K562 (cell line): ENCODE measurements at regions not wholly inside any gene's neighbourhood (a gene's known extent, or its start where the extent isn't known, plus 50 kb on each side); places are given as distances from the start of the nearest gene placed in this dataset.

ENCODE experiments used
- ATAC-seq: fragments of 200-7000 bp; cut with Tn5 transposase; 3 replicates; pipeline ENCODE4 v1.9.1; 2020; ENCODE audit warnings: moderate library complexity
- BruUV-seq: library from RNA; stranded (reverse); fragments of 400-500 nt; replicated peaks from 2 replicates; lab custom pipeline; 2021; lab: Mats Ljungman, UMichigan
- CTCF ChIA-PET: fragments of 300-600 bp; formaldehyde crosslinking; extraction: SDS; loops from one replicate; lab custom pipeline; 2021; ENCODE audit warnings: low intra/inter-chr PET ratio; lab: Yijun Ruan, JAX
- POLR2A ChIA-PET: fragments of 300-600, 350-650 bp; sonication (Branson Sonifier 250); formaldehyde crosslinking; extraction: SDS; loops from one replicate; lab custom pipeline; 2021; ENCODE audit warnings: antibody characterized with exemption, inconsistent platforms; lab: Yijun Ruan, JAX
- DNase-seq, 4 experiments: peaks; one replicate each; pipeline versions ENCODE4 v3.0.0 to v3.0.0-alpha.2; 2011 to 2018; ENCODE audit warnings: low spot score in 3 of 4, mixed read lengths in 3 of 4; ENCODE audit errors: extremely low read depth in 1 of 4
- FAIRE-seq: peaks from 2 replicates; lab custom pipeline; 2011; peaks lifted over from hg19 to GRCh38; lab: Jason Lieb, UNC
- H2AFZ ChIP-seq: 2 replicates; pipeline ENCODE4 v1.6.0; 2011; ENCODE audit warnings: low read depth, low read length, control low read depth, inconsistent platforms
- H3K27ac ChIP-seq: fragments of 200-600 bp; 3 replicates; pipeline ENCODE4 v1.8.0; 2011; ENCODE audit warnings: low read depth, mild to moderate bottlenecking, control low read depth, inconsistent platforms, low read length, moderate library complexity, mixed read lengths; ENCODE audit errors: extremely low read depth
- H3K27me3 ChIP-seq, 2 experiments: fragments of 300-600 bp in 1 of 2; 2 replicates in 1 of 2; 3 replicates in 1 of 2; pipeline versions ENCODE4 v1.6.0 to v1.8.0; 2011; ENCODE audit warnings: inconsistent platforms in 2 of 2, low read length in 2 of 2, mild to moderate bottlenecking in 1 of 2, mixed read lengths in 1 of 2, moderate library complexity in 1 of 2; ENCODE audit not compliant: control insufficient read depth in 2 of 2, insufficient read depth in 2 of 2
- H3K36me3 ChIP-seq: fragments of 300-600 bp; 3 replicates; pipeline ENCODE4 v1.8.0; 2011; ENCODE audit warnings: mild to moderate bottlenecking, low read length, inconsistent platforms; ENCODE audit not compliant: control insufficient read depth, insufficient read depth
- H3K4me1 ChIP-seq, 2 experiments: fragments of 200-600 bp in 1 of 2; replicated peaks in 1 of 2; 2 replicates in 1 of 2; 3 replicates in 1 of 2; pipeline versions ENCODE4 v1.5.1 to v1.8.0; 2011; ENCODE audit warnings: inconsistent platforms in 2 of 2, low read length in 2 of 2, mild to moderate bottlenecking in 1 of 2, mixed read lengths in 1 of 2, moderate library complexity in 1 of 2; ENCODE audit not compliant: control insufficient read depth in 2 of 2, insufficient read depth in 2 of 2
- H3K4me2 ChIP-seq: 2 replicates; pipeline ENCODE4 v1.6.1; 2011; ENCODE audit warnings: low read length, control low read depth, inconsistent platforms, mixed read lengths; ENCODE audit not compliant: insufficient read depth
- H3K4me3 ChIP-seq: fragments of 200-600 bp; sonication (generic), shearing (Covaris generic); 2 replicates; pipeline ENCODE4 v1.5.1; 2016; ENCODE audit warnings: control low read depth, inconsistent platforms
- H3K79me2 ChIP-seq: fragments of 200-600 bp; 3 replicates; pipeline ENCODE4 v1.8.0; 2011; ENCODE audit warnings: low read length, inconsistent platforms; ENCODE audit not compliant: control insufficient read depth, insufficient read depth
- H3K9ac ChIP-seq, 2 experiments: 2 replicates each; pipeline versions ENCODE4 v1.6.0 to v1.6.1; 2011; ENCODE audit warnings: low read depth in 2 of 2, low read length in 2 of 2, control low read depth in 1 of 2, inconsistent platforms in 1 of 2, mild to moderate bottlenecking in 1 of 2, mixed read lengths in 1 of 2; ENCODE audit not compliant: insufficient read depth in 1 of 2
- H3K9me1 ChIP-seq: one replicate; pipeline ENCODE4 v1.6.0; 2011; ENCODE audit warnings: inconsistent platforms, mild to moderate bottlenecking, low read length, moderate library complexity; ENCODE audit not compliant: control insufficient read depth, insufficient read depth
- H3K9me3 ChIP-seq: replicated peaks from 2 replicates; pipeline ENCODE4 v1.5.1; 2011; ENCODE audit warnings: low read depth, low read length, inconsistent platforms; ENCODE audit not compliant: control insufficient read depth, insufficient read depth
- H4K20me1 ChIP-seq: replicated peaks from 2 replicates; pipeline ENCODE4 v1.6.1; 2011; ENCODE audit warnings: low read length, inconsistent platforms, mixed read lengths; ENCODE audit not compliant: control insufficient read depth, insufficient read depth
- CSDE1 ChIP-seq, 2 experiments: fragments of 450-650 bp; IDR thresholded peaks; 2 replicates each; pipeline ENCODE4 v1.6.1; 2016; ENCODE audit warnings: mild to moderate bottlenecking in 1 of 2
- ETV5 ChIP-seq: sonication (generic); formaldehyde crosslinking; IDR thresholded peaks from 2 replicates; pipeline ENCODE4 v1.4.0; 2020; ENCODE audit warnings: low read depth, mild to moderate bottlenecking, missing genetic modification reagents
- FOXK2 ChIP-seq, 2 experiments: fragments of 450-650 bp; IDR thresholded peaks in 1 of 2; conservative IDR thresholded peaks in 1 of 2; 2 replicates each; pipeline ENCODE4 v1.6.1; 2016; ENCODE audit warnings: low read depth in 2 of 2, mild to moderate bottlenecking in 1 of 2
- GABPA ChIP-seq: fragments of 200-800 bp; sonication (Bioruptor generic); conservative IDR thresholded peaks from 2 replicates; pipeline ENCODE4 v1.6.1; 2016; ENCODE audit warnings: low read depth, missing genetic modification characterization, missing compliant biosample characterization
- KDM2B ChIP-seq: fragments of 250-450 bp; sonication (Bioruptor Pico); IDR thresholded peaks from 2 replicates; pipeline ENCODE4 v1.8.0; 2021; ENCODE audit warnings: mild to moderate bottlenecking, moderate library complexity
- L3MBTL2 ChIP-seq: fragments of 450-650 bp; IDR thresholded peaks from 2 replicates; pipeline ENCODE4 v1.6.1; 2016; ENCODE audit warnings: mild to moderate bottlenecking, moderate library complexity
- NCOA1 ChIP-seq: fragments of 450-650 bp; IDR thresholded peaks from 2 replicates; pipeline ENCODE4 v1.6.1; 2016; ENCODE audit warnings: low read depth
- NFE2L1 ChIP-seq: fragments of 450-650 bp; IDR thresholded peaks from 2 replicates; pipeline ENCODE4 v1.6.1; 2016; ENCODE audit warnings: missing genetic modification characterization, low read depth, mild to moderate bottlenecking, missing compliant biosample characterization, moderate library complexity, borderline replicate concordance
- NFRKB ChIP-seq: fragments of 450-650 bp; IDR thresholded peaks from 2 replicates; pipeline ENCODE4 v1.6.1; 2016; ENCODE audit warnings: low read depth
- NR2F6 ChIP-seq: fragments of 450-650 bp; formaldehyde crosslinking; IDR thresholded peaks from 2 replicates; pipeline ENCODE4 v1.4.0; 2020; ENCODE audit warnings: mild to moderate bottlenecking
- PHTF2 ChIP-seq: fragments of 250-450 bp; sonication (Bioruptor Pico); IDR thresholded peaks from 2 replicates; pipeline ENCODE4 v1.5.0; 2021; ENCODE audit warnings: mild to moderate bottlenecking
- RHOXF2B ChIP-seq: fragments of 250-450 bp; sonication (Bioruptor Pico); conservative IDR thresholded peaks from 2 replicates; pipeline ENCODE4 v1.5.1; 2021
- TBP ChIP-seq: optimal IDR thresholded peaks from 2 replicates; pipeline ENCODE3; 2011; ENCODE audit warnings: low read depth, low read length, improper control_type of control experiment
- WGBS: fragments of 100-300 bp; shearing (Covaris generic); methylation state at CpG from one replicate; pipeline ENCODE4 v1.1.6; 2016; ENCODE audit warnings: low coverage, mixed read lengths; ENCODE audit not compliant: insufficient coverage; ENCODE audit errors: missing lambda C conversion rate; 5-methylcytosine and 5-hydroxymethylcytosine counted together
- in situ Hi-C: fragments of 300-500 bp; cut with MboI; formaldehyde crosslinking; loops from 4 replicates; pipeline ENCODE4 v1.15.0; 2018; ENCODE audit warnings: inconsistent platforms, mixed read lengths
- intact Hi-C: fragments of 100-400 bp; cut with micrococcal nuclease; formaldehyde crosslinking; loops from 2 replicates; pipeline ENCODE4 v1.14.2; 2022
- TF ChIP-seq, protein P1 (sequence below), 3 experiments: fragments of 200-800 bp in 1 of 3; fragments of 250-450 bp in 1 of 3; fragments of 450-650 bp in 1 of 3; sonication (Bioruptor Pico) in 1 of 3; sonication (Bioruptor generic) in 1 of 3; formaldehyde crosslinking in 1 of 3; IDR thresholded peaks; 2 replicates each; pipeline versions ENCODE4 v1.6.1 to v1.8.0; 2016 to 2022; ENCODE audit warnings: mild to moderate bottlenecking in 2 of 3, missing genetic modification characterization in 2 of 3, missing compliant biosample characterization in 1 of 3, moderate library complexity in 1 of 3
- TF ChIP-seq, protein P2 (sequence below): sonication (generic); formaldehyde crosslinking; IDR thresholded peaks from 2 replicates; pipeline ENCODE4 v1.8.0; 2022; ENCODE audit warnings: mild to moderate bottlenecking, missing genetic modification reagents

DNA sequence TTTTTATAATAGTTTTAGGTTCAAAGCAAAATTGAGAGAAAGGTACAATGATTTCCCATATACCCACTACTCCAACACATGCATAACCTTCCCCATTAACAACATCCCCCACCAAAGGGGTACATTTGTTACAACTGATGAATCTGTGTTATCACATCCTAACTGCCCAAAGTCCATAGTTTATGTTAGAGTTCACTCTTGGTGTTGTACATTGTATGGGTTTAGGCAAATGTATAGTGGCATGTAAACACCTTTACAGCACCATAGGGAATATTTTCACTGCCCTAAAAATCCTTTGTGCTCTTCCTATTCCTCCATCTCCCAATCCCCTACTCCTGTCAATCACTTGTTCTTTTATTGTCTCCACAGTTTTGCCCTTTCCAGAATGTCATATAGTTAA lies 471.6 kb downstream of the CPS1 start:
- Histone ChIP-seq H3K79me2 (no peaks in the 10 kb centered on the region), H3K9me1 (no peaks in the 10 kb centered on the region), H3K4me3 (no peak overlapping the region), H4K20me1 (no peaks in the 10 kb centered on the region), H3K4me2 (no peak overlapping the region), H3K27me3 (no peaks in the 10 kb centered on the region), H3K36me3 (no peaks in the 10 kb centered on the region), H2AFZ (no peak overlapping the region), H3K9ac (no peak overlapping the region), H3K27ac (no peak overlapping the region), H3K4me1 (no peaks in the 10 kb centered on the region), H3K9me3 (no peaks in the 10 kb centered on the region)
- no peak for TF ChIP-seq KDM2B (CRISPR knock-in tag)
- TF ChIP-seq FOXK2 (conservative IDR thresholded peaks at IDR 0.05 in 1 of 2, IDR thresholded peaks at IDR 0.05 in 1 of 2; ENCODE audit: low read depth in 2 of 2) = no peak
- no peak for TF ChIP-seq GABPA (tag)
- ChIA-PET POLR2A (no interaction called here), CTCF (no interaction called here)
- ATAC-seq (no peak), DNase-seq (no peak), FAIRE-seq (no peak)
- intact Hi-C loops = no loop called here
- BruUV-seq = no TSS peak
- in situ Hi-C loops = no loop called here

DNA sequence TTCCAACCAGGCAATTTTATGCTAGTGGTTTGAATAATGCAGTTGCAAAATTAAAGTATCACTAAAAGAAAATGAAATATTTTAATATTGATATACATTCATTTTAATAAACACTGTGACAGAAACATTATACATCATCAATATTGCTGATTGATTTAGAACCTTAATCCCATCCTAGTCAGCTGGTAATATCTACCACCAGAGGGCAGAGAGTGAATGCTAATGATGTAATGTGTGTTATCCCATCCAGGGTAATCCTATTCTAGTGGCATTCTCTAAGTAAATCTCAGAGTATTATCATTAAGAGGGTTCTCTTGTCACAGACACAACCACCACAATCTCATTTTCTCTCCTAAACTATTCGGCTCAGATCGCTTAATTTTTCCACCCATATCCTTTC lies 477.4 kb downstream of the CPS1 start:
- Histone ChIP-seq H3K4me3 (no peak overlapping the region), H3K79me2 (no peaks in the 10 kb centered on the region), H3K36me3 (no peaks in the 10 kb centered on the region), H3K27ac (no peak overlapping the region), H4K20me1 (no peaks in the 10 kb centered on the region), H3K27me3 (no peaks in the 10 kb centered on the region), H3K4me2 (no peak overlapping the region), H2AFZ (no peak overlapping the region), H3K9ac (no peak overlapping the region), H3K9me1 (no peaks in the 10 kb centered on the region), H3K4me1 (no peaks in the 10 kb centered on the region), H3K9me3 (no peaks in the 10 kb centered on the region)
- intact Hi-C loops (no loop called here), in situ Hi-C loops (no loop called here)
- CTCF ChIA-PET = no interaction called here
- DNase-seq = no peak
- FAIRE-seq = no peak
- no TSS peak for BruUV-seq
- no peak for ATAC-seq
- 0% methylated on average over 2 of the region's 2 CpGs for WGBS
- POLR2A ChIA-PET = no interaction called here
- no peak for TF ChIP-seq L3MBTL2
- TF ChIP-seq NFRKB = no peak
- TF ChIP-seq NR2F6 (CRISPR knock-in tag) = no peak
- TF ChIP-seq ETV5 (CRISPR knock-in tag) = no peak
- TF ChIP-seq, protein P1, sequence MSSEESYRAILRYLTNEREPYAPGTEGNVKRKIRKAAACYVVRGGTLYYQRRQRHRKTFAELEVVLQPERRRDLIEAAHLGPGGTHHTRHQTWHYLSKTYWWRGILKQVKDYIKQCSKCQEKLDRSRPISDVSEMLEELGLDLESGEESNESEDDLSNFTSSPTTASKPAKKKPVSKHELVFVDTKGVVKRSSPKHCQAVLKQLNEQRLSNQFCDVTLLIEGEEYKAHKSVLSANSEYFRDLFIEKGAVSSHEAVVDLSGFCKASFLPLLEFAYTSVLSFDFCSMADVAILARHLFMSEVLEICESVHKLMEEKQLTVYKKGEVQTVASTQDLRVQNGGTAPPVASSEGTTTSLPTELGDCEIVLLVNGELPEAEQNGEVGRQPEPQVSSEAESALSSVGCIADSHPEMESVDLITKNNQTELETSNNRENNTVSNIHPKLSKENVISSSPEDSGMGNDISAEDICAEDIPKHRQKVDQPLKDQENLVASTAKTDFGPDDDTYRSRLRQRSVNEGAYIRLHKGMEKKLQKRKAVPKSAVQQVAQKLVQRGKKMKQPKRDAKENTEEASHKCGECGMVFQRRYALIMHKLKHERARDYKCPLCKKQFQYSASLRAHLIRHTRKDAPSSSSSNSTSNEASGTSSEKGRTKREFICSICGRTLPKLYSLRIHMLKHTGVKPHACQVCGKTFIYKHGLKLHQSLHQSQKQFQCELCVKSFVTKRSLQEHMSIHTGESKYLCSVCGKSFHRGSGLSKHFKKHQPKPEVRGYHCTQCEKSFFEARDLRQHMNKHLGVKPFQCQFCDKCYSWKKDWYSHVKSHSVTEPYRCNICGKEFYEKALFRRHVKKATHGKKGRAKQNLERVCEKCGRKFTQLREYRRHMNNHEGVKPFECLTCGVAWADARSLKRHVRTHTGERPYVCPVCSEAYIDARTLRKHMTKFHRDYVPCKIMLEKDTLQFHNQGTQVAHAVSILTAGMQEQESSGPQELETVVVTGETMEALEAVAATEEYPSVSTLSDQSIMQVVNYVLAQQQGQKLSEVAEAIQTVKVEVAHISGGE (CRISPR knock-in tag; IDR thresholded peaks at IDR 0.05) = no peak
- TF ChIP-seq NCOA1 = no peak
- TF ChIP-seq TBP = no peak
- no peak for TF ChIP-seq NFE2L1 (tag)
- no peak for TF ChIP-seq RHOXF2B (CRISPR knock-in tag)
- TF ChIP-seq, protein P2, sequence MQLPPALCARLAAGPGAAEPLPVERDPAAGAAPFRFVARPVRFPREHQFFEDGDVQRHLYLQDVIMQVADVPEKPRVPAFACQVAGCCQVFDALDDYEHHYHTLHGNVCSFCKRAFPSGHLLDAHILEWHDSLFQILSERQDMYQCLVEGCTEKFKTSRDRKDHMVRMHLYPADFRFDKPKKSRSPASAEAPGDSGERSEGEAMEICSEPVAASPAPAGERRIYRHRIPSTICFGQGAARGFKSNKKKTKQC (CRISPR knock-in tag) = no peak
- no peak for TF ChIP-seq PHTF2 (CRISPR knock-in tag)
- TF ChIP-seq CSDE1 (IDR thresholded peaks at IDR 0.05) = no peak
- no peak for TF ChIP-seq GABPA (tag)
